H9 (cell line): ENCODE measurements at regions not wholly inside any gene's neighbourhood (a gene's known extent, or its start where the extent isn't known, plus 50 kb on each side); places are given as distances from the start of the nearest gene placed in this dataset.

ENCODE experiments used
- DNase-seq: peaks from one replicate; pipeline ENCODE4 v3.0.0-alpha.2; 2017
- H2AFZ ChIP-seq: one replicate; pipeline ENCODE4 v1.6.1; 2013; ENCODE audit warnings: mild to moderate bottlenecking, low read length, control low read depth, moderate library complexity
- H2AK5ac ChIP-seq: 2 replicates; pipeline ENCODE4 v1.6.1; 2013; ENCODE audit warnings: low read length, control low read depth, mixed read lengths; ENCODE audit not compliant: insufficient read length
- H2BK120ac ChIP-seq: one replicate; pipeline ENCODE4 v1.6.1; 2013; ENCODE audit warnings: low read depth, mild to moderate bottlenecking, low read length, control low read depth, inconsistent platforms; ENCODE audit not compliant: poor library complexity, severe bottlenecking
- H2BK12ac ChIP-seq: 2 replicates; pipeline ENCODE4 v1.6.1; 2013; ENCODE audit warnings: low read length, control low read depth, mixed read lengths, low read depth; ENCODE audit not compliant: insufficient read length
- H2BK15ac ChIP-seq: 2 replicates; pipeline ENCODE4 v1.6.1; 2013; ENCODE audit warnings: low read depth, low read length, control low read depth
- H2BK20ac ChIP-seq: one replicate; pipeline ENCODE4 v1.6.1; 2013; ENCODE audit warnings: low read depth, mild to moderate bottlenecking, low read length, control low read depth, inconsistent platforms; ENCODE audit not compliant: poor library complexity, severe bottlenecking
- H2BK5ac ChIP-seq: 2 replicates; pipeline ENCODE4 v1.6.1; 2013; ENCODE audit warnings: low read length, control low read depth, mixed read lengths; ENCODE audit not compliant: insufficient read length
- H3K14ac ChIP-seq: 2 replicates; pipeline ENCODE4 v1.6.1; 2013; ENCODE audit warnings: low read length, control low read depth; ENCODE audit not compliant: insufficient read depth
- H3K18ac ChIP-seq: 2 replicates; pipeline ENCODE4 v1.6.1; 2013; ENCODE audit warnings: low read depth, mild to moderate bottlenecking, mixed read lengths, low read length, control low read depth; ENCODE audit not compliant: insufficient read length
- H3K23ac ChIP-seq: 2 replicates; pipeline ENCODE4 v1.6.1; 2013; ENCODE audit warnings: low read length, control low read depth, mixed read lengths, low read depth; ENCODE audit not compliant: insufficient read length
- H3K23me2 ChIP-seq: 2 replicates; pipeline ENCODE4 v1.6.1; 2013; ENCODE audit warnings: low read depth, mild to moderate bottlenecking, mixed read lengths, low read length, control low read depth; ENCODE audit not compliant: insufficient read length, poor library complexity, severe bottlenecking
- H3K27ac ChIP-seq: 2 replicates; pipeline ENCODE4 v1.5.1; 2013; ENCODE audit warnings: low read length, control low read depth, mixed read lengths, low read depth; ENCODE audit not compliant: insufficient read length
- H3K27me3 ChIP-seq: 2 replicates; pipeline ENCODE4 v1.6.1; 2013; ENCODE audit warnings: low read length, control low read depth, inconsistent platforms; ENCODE audit not compliant: insufficient read depth
- H3K4ac ChIP-seq: 2 replicates; pipeline ENCODE4 v1.6.1; 2013; ENCODE audit warnings: low read depth, mild to moderate bottlenecking, control low read depth, inconsistent platforms, low read length, moderate library complexity
- H3K4me1 ChIP-seq: 2 replicates; pipeline ENCODE4 v1.6.1; 2013; ENCODE audit warnings: low read length, control low read depth, inconsistent platforms; ENCODE audit not compliant: insufficient read depth
- H3K4me2 ChIP-seq: 2 replicates; pipeline ENCODE4 v1.6.1; 2013; ENCODE audit warnings: low read length, control low read depth, mixed read lengths; ENCODE audit not compliant: insufficient read length, insufficient read depth
- H3K56ac ChIP-seq: 2 replicates; pipeline ENCODE4 v1.6.1; 2013; ENCODE audit warnings: low read depth, mild to moderate bottlenecking, mixed read lengths, low read length, control low read depth; ENCODE audit not compliant: insufficient read length
- H3K79me1 ChIP-seq: 2 replicates; pipeline ENCODE4 v1.6.1; 2013; ENCODE audit warnings: low read depth, mild to moderate bottlenecking, moderate library complexity, low read length, control low read depth, inconsistent platforms; ENCODE audit not compliant: insufficient read depth, poor library complexity, severe bottlenecking
- H3K79me2 ChIP-seq: 2 replicates; pipeline ENCODE4 v1.6.1; 2013; ENCODE audit warnings: low read length, control low read depth, inconsistent platforms; ENCODE audit not compliant: insufficient read depth
- H3K9ac ChIP-seq: 2 replicates; pipeline ENCODE4 v1.6.1; 2013; ENCODE audit warnings: low read length, control low read depth, mixed read lengths; ENCODE audit not compliant: insufficient read length; ENCODE audit errors: extremely low read depth
- H3K9me3 ChIP-seq: one replicate; pipeline ENCODE4 v1.6.1; 2013; ENCODE audit warnings: low read depth, low read length, inconsistent platforms; ENCODE audit not compliant: control insufficient read depth
- H3T11ph ChIP-seq: one replicate; pipeline ENCODE4 v1.6.1; 2013; ENCODE audit warnings: mild to moderate bottlenecking, low read length, control low read depth, inconsistent platforms
- H4K20me1 ChIP-seq: one replicate; pipeline ENCODE4 v1.6.1; 2013; ENCODE audit not compliant: control insufficient read depth, insufficient read length, insufficient read depth
- H4K5ac ChIP-seq: 2 replicates; pipeline ENCODE4 v1.6.1; 2013; ENCODE audit warnings: low read depth, mild to moderate bottlenecking, mixed read lengths, low read length, control low read depth; ENCODE audit not compliant: insufficient read length
- H4K8ac ChIP-seq: replicated peaks from 2 replicates; pipeline ENCODE4 v1.6.1; 2013; ENCODE audit warnings: low read length, control low read depth, mixed read lengths, low read depth; ENCODE audit not compliant: insufficient read length
- H4K91ac ChIP-seq: 2 replicates; pipeline ENCODE4 v1.6.1; 2013; ENCODE audit warnings: low read depth, mild to moderate bottlenecking, moderate library complexity, mixed read lengths, low read length, control low read depth; ENCODE audit not compliant: insufficient read length
- H3K27ac Mint-ChIP-seq, 3 experiments: 2 replicates in 2 of 3; 3 replicates in 1 of 3; pipeline ENCODE4 v1.8.0; 2020 to 2021; ENCODE audit warnings: mixed read lengths in 3 of 3, mild to moderate bottlenecking in 1 of 3, moderate library complexity in 1 of 3
- H3K27me3 Mint-ChIP-seq: 2 replicates; pipeline ENCODE4 v1.8.0; 2021; ENCODE audit warnings: low read depth, mild to moderate bottlenecking, moderate library complexity, mixed read lengths
- H3K36me3 Mint-ChIP-seq, 3 experiments: 2 replicates in 2 of 3; 3 replicates in 1 of 3; pipeline ENCODE4 v1.8.0; 2020 to 2021; ENCODE audit warnings: low read depth in 3 of 3, mixed read lengths in 3 of 3; ENCODE audit not compliant: insufficient read depth in 1 of 3
- H3K4me1 Mint-ChIP-seq, 2 experiments: 2 replicates each; pipeline ENCODE4 v1.8.0; 2020; ENCODE audit warnings: mixed read lengths in 2 of 2
- H3K4me3 Mint-ChIP-seq, 2 experiments: 2 replicates in 1 of 2; 3 replicates in 1 of 2; pipeline ENCODE4 v1.8.0; 2020 to 2021; ENCODE audit warnings: mild to moderate bottlenecking in 2 of 2, mixed read lengths in 2 of 2, moderate library complexity in 1 of 2
- H3K9me3 Mint-ChIP-seq, 2 experiments: 2 replicates in 1 of 2; 3 replicates in 1 of 2; pipeline ENCODE4 v1.8.0; 2020; ENCODE audit warnings: mild to moderate bottlenecking in 2 of 2, mixed read lengths in 2 of 2, moderate library complexity in 1 of 2
- CTCF ChIP-seq: fragments of 200-600 bp; sonication (generic); conservative IDR thresholded peaks from 3 replicates; pipeline ENCODE4 v1.8.0; 2021; ENCODE audit warnings: antibody characterized with exemption, mild to moderate bottlenecking

GRCh38 chr12:92076101-92076500, 69.5 kb downstream of the BTG1 start:
- H3K27me3 ChIP-seq = no peaks in the 10 kb centered on the region
- no peaks in the 10 kb centered on the region for H3K9me3 ChIP-seq
- no peaks in the 10 kb centered on the region for H4K20me1 ChIP-seq
- no peak for DNase-seq
- H3K9me3 Mint-ChIP-seq = no peaks in the 10 kb centered on the region
- H3K4ac ChIP-seq = no peak overlapping the region
- no peak for TF ChIP-seq CTCF
- H2BK15ac ChIP-seq = no peak overlapping the region
- no peak overlapping the region for H3K9ac ChIP-seq
- H3K18ac ChIP-seq = no peak overlapping the region
- no peaks in the 10 kb centered on the region for H3K36me3 Mint-ChIP-seq
- H3K14ac ChIP-seq = no peak overlapping the region
- H2AFZ ChIP-seq = no peak overlapping the region
- H3T11ph ChIP-seq = no peak overlapping the region
- H3K4me2 ChIP-seq = no peak overlapping the region
- H3K4me3 Mint-ChIP-seq = no peak overlapping the region
- H3K56ac ChIP-seq = no peak overlapping the region
- peaks cover 8 to 20% of the 10 kb centered on the region in 2 experiments for H3K4me1 Mint-ChIP-seq
- no peak overlapping the region for H2AK5ac ChIP-seq
- H2BK20ac ChIP-seq = no peak overlapping the region
- H3K27ac ChIP-seq = no peak overlapping the region
- H3K23ac ChIP-seq = no peak overlapping the region
- no peak overlapping the region for H2BK12ac ChIP-seq
- H4K91ac ChIP-seq = no peak overlapping the region
- no peak overlapping the region for H2BK120ac ChIP-seq
- no peak overlapping the region for H3K27ac Mint-ChIP-seq
- H3K79me2 ChIP-seq = no peaks in the 10 kb centered on the region
- H4K5ac ChIP-seq = no peak overlapping the region
- H4K8ac ChIP-seq = no peak overlapping the region
- H3K4me1 ChIP-seq = no peaks in the 10 kb centered on the region
- no peak overlapping the region for H2BK5ac ChIP-seq
- H3K79me1 ChIP-seq = no peaks in the 10 kb centered on the region
- no peaks in the 10 kb centered on the region for H3K27me3 Mint-ChIP-seq
- no peaks in the 10 kb centered on the region for H3K23me2 ChIP-seq
